Right cardiac atrium (tissue), 5 donors: ENCODE measurements at regions not wholly inside any gene's neighbourhood (a gene's known extent, or its start where the extent isn't known, plus 50 kb on each side); places are given as distances from the start of the nearest gene placed in this dataset.

Experiments
- ATAC-seq, 2 donors: fragments of 200-7000 bp; cut with Tn5 transposase; one replicate each; pipeline versions ENCODE4 v1.8.0 to v1.9.1; 2020; ENCODE audit warnings: moderate library complexity in 2 of 2, mild to moderate bottlenecking in 1 of 2
- DNase-seq, 3 donors: peaks; one replicate each; pipeline ENCODE4 v3.0.0-alpha.2; 2020
- H3K27ac ChIP-seq: one replicate; pipeline ENCODE4 v1.5.1; 2013; ENCODE audit warnings: mild to moderate bottlenecking, low read length, control low read depth, moderate library complexity
- H3K27me3 ChIP-seq: one replicate; pipeline ENCODE4 v1.6.1; 2013; ENCODE audit not compliant: control insufficient read depth, insufficient read depth
- H3K4me1 ChIP-seq: one replicate; pipeline ENCODE4 v1.6.1; 2013; ENCODE audit warnings: low read length; ENCODE audit not compliant: control insufficient read depth, insufficient read depth
- H3K4me3 ChIP-seq: one replicate; pipeline ENCODE4 v1.5.1; 2013; ENCODE audit warnings: low read length, control low read depth
- H3K9me3 ChIP-seq: one replicate; pipeline ENCODE4 v1.6.1; 2013; ENCODE audit warnings: low read length; ENCODE audit not compliant: control insufficient read depth
- WGBS: extraction: QIAGEN DNeasy Blood & Tissue Kit; methylation state at CpG from one replicate; pipeline ENCODE4 v1.1.7; 2013; 5-methylcytosine and 5-hydroxymethylcytosine counted together
- intact Hi-C, 4 donors: fragments of 100-400 bp; cut with DNase I; formaldehyde crosslinking; loops; one replicate each; pipeline versions ENCODE4 v1.11.0 to v1.14.0; 2022 to 2023
- donor health status: healthy with polysubstance abuse.
- donor health status: DM: no; HTN: yes; CAD: no.
- donor health status: DM: no; HTN: no; CAD: no.
- donor health status: DM: no; HTN: yes; CAD: no; lungs with severe emphysema.
- donor health status: DM: yes; HTN: yes; CAD: no.

GRCh38 chr3:140752499-140752898 lies 74.6 kb downstream of the TRIM42 start:
- Histone ChIP-seq H3K9me3 (no peaks in the 10 kb centered on the region), H3K27me3 (no peaks in the 10 kb centered on the region), H3K27ac (no peak overlapping the region), H3K4me1 (no peaks in the 10 kb centered on the region), H3K4me3 (no peak overlapping the region)
- WGBS = 83% methylated on average over 2 of the region's 2 CpGs
- intact Hi-C loops = no loop called here
- no peak for ATAC-seq
- no peak for DNase-seq

- ATAC-seq (no peak), DNase-seq (no peak)
- Histone ChIP-seq H3K4me1 (no peaks in the 10 kb centered on the region), H3K9me3 (no peaks in the 10 kb centered on the region), H3K4me3 (no peak overlapping the region), H3K27ac (no peak overlapping the region), H3K27me3 (no peaks in the 10 kb centered on the region)
- 68% methylated on average over 4 of the region's 4 CpGs for WGBS
- intact Hi-C loops = no loop called here
These were observed 76.2 kb downstream of the TRIM42 start for GRCh38 chr3:140753865-140754754.

- H3K27ac ChIP-seq = no peak overlapping the region
- intact Hi-C loops = no loop called here
- ATAC-seq (no peak), DNase-seq (no peak)
- H3K27me3 ChIP-seq = no peaks in the 10 kb centered on the region
- 78% methylated on average over 8 of the region's 8 CpGs for WGBS
- no peak overlapping the region for H3K4me3 ChIP-seq
- no peaks in the 10 kb centered on the region for H3K4me1 ChIP-seq
- no peaks in the 10 kb centered on the region for H3K9me3 ChIP-seq
These were observed 77.1 kb downstream of the TRIM42 start for GRCh38 chr3:140754936-140755335.

DNA sequence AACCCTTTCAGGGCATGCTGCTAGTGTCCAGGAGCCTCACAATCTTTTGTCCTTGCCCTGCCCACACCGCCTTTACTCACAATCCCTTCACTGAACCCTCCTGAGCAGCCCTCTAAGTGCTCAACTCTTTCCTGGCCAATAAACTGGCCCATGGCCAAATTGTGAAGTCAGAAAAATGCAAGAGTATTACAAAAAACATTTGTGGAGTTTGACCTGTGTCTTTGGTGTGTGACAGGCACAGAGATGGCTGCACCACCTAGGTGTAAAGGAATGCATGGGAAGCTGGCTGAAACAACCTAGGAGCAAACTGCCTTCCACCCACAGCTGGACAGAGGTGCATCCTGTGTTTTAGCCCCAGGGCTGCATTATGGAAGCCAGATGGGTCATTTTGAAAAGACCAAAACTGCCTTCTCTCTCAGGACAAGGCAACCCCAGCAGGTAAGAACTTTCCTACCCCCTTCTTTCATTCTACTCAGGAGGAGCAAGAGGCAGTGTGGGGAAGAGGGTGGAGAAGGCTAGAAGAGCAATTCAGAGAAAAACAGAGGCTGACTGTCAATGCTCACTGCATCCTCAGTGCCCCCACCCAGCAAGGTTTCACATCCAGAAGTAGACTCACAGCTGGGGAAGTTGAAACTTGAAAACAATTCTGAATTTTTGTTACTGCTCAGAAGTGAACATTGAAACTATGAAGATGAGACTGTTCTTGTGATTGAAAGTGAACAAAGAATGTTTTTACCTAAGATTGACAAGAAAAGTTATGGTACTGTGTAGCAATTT lies 78.6 kb downstream of the TRIM42 start:
- Histone ChIP-seq H3K4me1 (no peaks in the 10 kb centered on the region), H3K27me3 (no peaks in the 10 kb centered on the region), H3K27ac (no peak overlapping the region), H3K4me3 (no peak overlapping the region), H3K9me3 (no peaks in the 10 kb centered on the region)
- WGBS = 0% methylated on average over 1 of the region's 1 CpG
- DNase-seq (no peak), ATAC-seq (no peak)
- intact Hi-C loops = no loop called here

DNA sequence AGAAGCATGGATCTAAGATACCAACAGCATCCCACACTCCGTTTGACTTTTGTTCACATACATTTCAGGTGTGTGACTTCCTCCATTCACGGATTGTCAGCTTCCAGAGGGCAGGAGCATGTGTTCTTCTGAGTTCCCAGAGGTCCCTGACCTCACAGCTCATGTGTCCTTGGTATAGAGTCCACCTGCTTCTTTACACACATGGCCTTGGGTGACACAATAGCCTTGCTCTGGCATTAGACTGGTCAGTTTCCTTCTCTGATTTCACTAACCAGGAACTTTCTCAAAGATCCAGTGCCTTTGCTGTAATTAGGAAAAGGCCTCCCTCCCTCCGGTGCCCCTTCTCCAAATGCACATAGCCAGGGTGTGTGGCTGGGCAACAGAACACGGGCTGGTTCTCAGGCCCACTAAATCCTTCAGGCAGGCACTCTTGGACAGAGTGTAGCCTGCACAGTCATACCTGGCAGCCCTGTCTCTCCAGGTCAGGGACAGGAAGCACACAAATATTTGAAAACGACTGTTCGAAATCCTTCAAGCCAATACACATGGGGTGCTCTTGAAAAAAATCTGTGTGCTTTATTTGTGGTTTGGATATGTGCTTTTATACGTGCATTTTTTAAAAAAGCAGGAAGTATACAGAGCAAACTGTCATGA lies 81.1 kb downstream of the TRIM42 start:
- Histone ChIP-seq H3K27ac (no peak overlapping the region), H3K4me1 (no peaks in the 10 kb centered on the region), H3K4me3 (no peak overlapping the region), H3K27me3 (no peaks in the 10 kb centered on the region), H3K9me3 (no peaks in the 10 kb centered on the region)
- DNase-seq (no peak), ATAC-seq (no peak)
- WGBS = 55% methylated on average over 7 of the region's 7 CpGs
- intact Hi-C loops = no loop called here

DNA sequence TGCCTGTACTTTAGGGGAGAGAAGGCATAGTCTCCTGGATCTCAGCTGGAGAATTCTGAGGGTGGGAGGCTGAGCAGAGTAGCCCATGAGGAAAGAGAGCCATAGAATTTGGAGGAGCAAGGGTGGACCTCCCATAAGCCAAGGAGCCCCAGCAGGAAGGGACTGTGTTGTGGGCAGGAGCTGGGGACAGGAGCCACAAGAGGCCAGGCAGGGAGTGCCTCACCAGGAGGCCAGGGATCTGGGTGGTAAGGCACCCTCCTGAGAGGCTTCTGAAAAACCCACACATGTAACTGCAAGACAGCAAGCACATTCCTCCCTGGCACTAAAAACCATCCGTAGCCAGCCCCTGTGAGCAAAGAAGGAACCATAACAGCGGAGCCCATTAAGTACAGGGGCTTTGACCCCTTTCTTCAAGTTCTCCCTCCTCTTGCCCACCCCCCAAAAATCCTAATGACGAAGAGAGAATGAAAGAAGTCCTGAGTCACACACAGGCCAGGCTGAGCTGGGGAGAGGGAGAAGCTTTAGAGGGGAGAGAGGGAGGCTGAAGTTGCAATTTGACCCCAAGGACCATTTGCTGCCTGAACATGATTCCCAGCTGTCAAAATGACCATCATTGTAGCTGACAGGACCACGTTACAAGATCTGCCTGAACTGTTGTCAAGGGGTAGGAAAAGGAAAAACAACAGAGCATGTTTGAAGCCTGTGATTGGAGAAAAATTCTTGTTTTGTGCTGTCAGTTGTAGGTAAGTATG lies 82.6 kb downstream of the TRIM42 start:
- intact Hi-C loops = no loop called here
- DNase-seq (no peak), ATAC-seq (no peak)
- 69% methylated on average over 4 of the region's 4 CpGs for WGBS
- Histone ChIP-seq H3K4me1 (no peaks in the 10 kb centered on the region), H3K27ac (no peak overlapping the region), H3K4me3 (no peak overlapping the region), H3K9me3 (no peaks in the 10 kb centered on the region), H3K27me3 (no peaks in the 10 kb centered on the region)

DNA sequence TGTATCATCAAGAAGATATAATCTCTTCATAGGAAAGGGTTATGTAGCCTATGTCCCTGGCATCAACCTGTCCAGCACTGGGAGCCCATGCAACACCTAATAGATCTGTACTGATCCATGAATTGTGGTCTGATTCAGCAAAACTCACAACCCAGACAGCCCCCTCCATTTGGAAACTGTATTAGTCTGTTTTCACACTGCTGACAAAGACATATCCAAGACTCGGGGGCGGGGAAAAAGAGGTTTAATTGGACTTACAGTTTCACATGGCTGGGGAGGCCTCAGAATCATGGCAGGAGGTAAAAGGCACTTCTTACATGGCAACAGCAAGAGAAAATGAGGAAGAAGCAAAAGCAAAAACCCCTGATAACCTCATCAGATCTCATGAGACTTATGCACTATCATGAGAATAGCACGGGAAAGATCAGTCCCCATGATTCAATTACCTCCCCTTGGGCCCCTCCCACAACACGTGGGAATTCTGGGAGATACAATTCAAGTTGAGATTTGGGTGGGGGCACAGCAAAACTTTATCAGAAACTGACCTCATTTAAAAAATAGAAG lies 83.3 kb downstream of the TRIM42 start:
- Histone ChIP-seq H3K27ac (no peak overlapping the region), H3K4me1 (no peaks in the 10 kb centered on the region), H3K27me3 (no peaks in the 10 kb centered on the region), H3K9me3 (no peaks in the 10 kb centered on the region), H3K4me3 (no peak overlapping the region)
- intact Hi-C loops = no loop called here
- 65% methylated on average over 4 of the region's 4 CpGs for WGBS
- no peak for DNase-seq
- ATAC-seq = no peak

DNA sequence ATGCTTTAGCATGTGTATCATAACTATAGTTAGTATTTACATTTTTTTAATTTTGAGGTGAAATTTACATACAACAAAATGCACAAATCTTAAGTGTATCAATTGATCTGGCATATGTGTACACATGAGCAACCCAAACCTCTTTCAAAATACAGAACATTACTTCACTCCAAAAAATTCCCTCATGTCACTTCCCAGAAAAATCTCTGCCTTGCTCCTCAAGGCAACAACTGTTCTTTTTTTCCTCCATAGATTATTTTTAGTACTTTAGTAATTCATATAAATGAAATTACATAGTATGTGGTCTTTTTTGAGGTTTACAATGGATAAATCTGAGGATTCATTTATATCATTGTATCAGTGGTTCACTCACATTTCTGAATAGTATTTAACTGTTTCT lies 84.9 kb downstream of the TRIM42 start:
- intact Hi-C loops = no loop called here
- H3K4me1 ChIP-seq = no peaks in the 10 kb centered on the region
- no peaks in the 10 kb centered on the region for H3K27me3 ChIP-seq
- DNase-seq (no peak), ATAC-seq (no peak)
- no peak overlapping the region for H3K27ac ChIP-seq
- H3K9me3 ChIP-seq = no peaks in the 10 kb centered on the region
- no peak overlapping the region for H3K4me3 ChIP-seq

DNA sequence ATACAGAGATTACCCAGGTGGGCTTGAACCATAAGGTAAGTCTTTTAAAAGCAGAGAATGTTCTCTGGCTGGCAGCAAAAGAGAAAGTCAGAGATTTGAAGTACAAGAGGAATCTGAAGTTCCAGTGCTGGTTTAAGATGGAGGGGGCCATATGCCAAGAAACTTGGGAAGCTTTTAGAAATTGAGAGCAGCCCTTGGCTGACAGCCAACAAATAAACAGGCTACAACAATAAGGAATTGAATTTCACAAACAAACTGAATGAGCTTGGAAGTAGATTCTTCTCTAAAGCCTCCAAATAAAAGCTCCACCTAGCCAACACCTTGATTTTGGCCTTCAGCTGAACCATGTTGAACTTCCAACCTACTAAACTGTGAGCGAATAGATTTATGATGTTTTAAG lies 85.7 kb downstream of the TRIM42 start:
- intact Hi-C loops = no loop called here
- Histone ChIP-seq H3K4me3 (no peak overlapping the region), H3K27ac (no peak overlapping the region), H3K9me3 (no peaks in the 10 kb centered on the region), H3K4me1 (no peaks in the 10 kb centered on the region), H3K27me3 (no peaks in the 10 kb centered on the region)
- ATAC-seq (no peak), DNase-seq (no peak)
- WGBS = 93% methylated on average over 1 of the region's 1 CpG

GRCh38 chr3:140765246-140765645 lies 87.4 kb downstream of the TRIM42 start:
- WGBS = 85% methylated on average over 2 of the region's 2 CpGs
- no peak for DNase-seq
- Histone ChIP-seq H3K9me3 (no peaks in the 10 kb centered on the region), H3K4me3 (no peak overlapping the region), H3K4me1 (no peaks in the 10 kb centered on the region), H3K27ac (no peak overlapping the region), H3K27me3 (no peaks in the 10 kb centered on the region)
- no peak for ATAC-seq
- intact Hi-C loops = no loop called here
